Smooth muscle cell (in vitro differentiated cells): ENCODE measurements at regions not wholly inside any gene's neighbourhood (a gene's known extent, or its start where the extent isn't known, plus 50 kb on each side); places are given as distances from the start of the nearest gene placed in this dataset.

ENCODE experiments used
- DNase-seq: peaks from one replicate; lab custom pipeline; 2025; ENCODE audit not compliant: unreplicated experiment; lab: John Stamatoyannopoulos, UW
- H2AFZ ChIP-seq: fragments of 200-600 bp; sonication (generic); 2 replicates; pipeline ENCODE4 v1.6.0; 2016; ENCODE audit warnings: antibody characterized with exemption, low read depth, mild to moderate bottlenecking
- H3F3A ChIP-seq: fragments of 200-600 bp; sonication (generic); 2 replicates; pipeline ENCODE4 v1.6.0; 2017; ENCODE audit warnings: antibody characterized with exemption, low read depth
- H3K27ac ChIP-seq: fragments of 200-600 bp; sonication (generic); 2 replicates; pipeline ENCODE4 v1.5.1; 2016; ENCODE audit warnings: low read depth, mild to moderate bottlenecking
- H3K27me3 ChIP-seq: fragments of 200-600 bp; sonication (generic); 2 replicates; pipeline ENCODE4 v1.6.1; 2016; ENCODE audit warnings: low read depth, mild to moderate bottlenecking
- H3K36me3 ChIP-seq: fragments of 200-600 bp; sonication (generic); 2 replicates; pipeline ENCODE4 v1.5.1; 2016; ENCODE audit warnings: low read depth
- H3K4me1 ChIP-seq: fragments of 200-600 bp; sonication (generic); 2 replicates; pipeline ENCODE4 v1.5.1; 2016; ENCODE audit warnings: low read depth
- H3K4me2 ChIP-seq: fragments of 200-600 bp; sonication (generic); 2 replicates; pipeline ENCODE4 v1.6.0; 2016; ENCODE audit warnings: mild to moderate bottlenecking
- H3K4me3 ChIP-seq: fragments of 200-600 bp; sonication (generic); 2 replicates; pipeline ENCODE4 v1.5.1; 2016; ENCODE audit warnings: mild to moderate bottlenecking
- H3K79me2 ChIP-seq: fragments of 200-600 bp; sonication (generic); 2 replicates; pipeline ENCODE4 v1.6.0; 2016; ENCODE audit warnings: low read depth, mild to moderate bottlenecking
- H3K9ac ChIP-seq: fragments of 200-600 bp; sonication (generic); 2 replicates; pipeline ENCODE4 v1.6.0; 2016; ENCODE audit warnings: low read depth
- H3K9me3 ChIP-seq: fragments of 200-600 bp; sonication (generic); replicated peaks from 2 replicates; pipeline ENCODE4 v1.5.1; 2016; ENCODE audit warnings: low read depth
- H4K20me1 ChIP-seq: fragments of 200-600 bp; sonication (generic); 2 replicates; pipeline ENCODE4 v1.6.0; 2016; ENCODE audit warnings: low read depth
- CTCF ChIP-seq: fragments of 200-600 bp; sonication (generic); IDR thresholded peaks from 2 replicates; pipeline ENCODE4 v1.5.1; 2017; ENCODE audit warnings: borderline replicate concordance, mild to moderate bottlenecking, antibody characterized with exemption; ENCODE audit not compliant: insufficient read depth, poor library complexity, severe bottlenecking
- WGBS: methylation state at CpG from one replicate; pipeline ENCODE4 v1.1.7; 2016; ENCODE audit warnings: low lambda C conversion rate; 5-methylcytosine and 5-hydroxymethylcytosine counted together

- Histone ChIP-seq H3K36me3 (no peaks in the 10 kb centered on the region), H3K4me2 (no peak overlapping the region), H4K20me1 (no peaks in the 10 kb centered on the region), H2AFZ (no peak overlapping the region), H3K79me2 (no peaks in the 10 kb centered on the region), H3K27ac (no peak overlapping the region), H3K27me3 (no peaks in the 10 kb centered on the region), H3F3A (no peaks in the 10 kb centered on the region), H3K4me3 (no peak overlapping the region), H3K4me1 (peaks cover 1% of the 10 kb centered on the region), H3K9me3 (no peaks in the 10 kb centered on the region), H3K9ac (no peak overlapping the region)
- no peak for DNase-seq
- no peak for TF ChIP-seq CTCF
Measured at GRCh38 chr4:136017556-136017955, 1514.7 kb downstream of the PCDH18 start.

GRCh38 chr4:136012220-136012619 lies 1520.1 kb downstream of the PCDH18 start:
- Histone ChIP-seq H3K4me3 (no peak overlapping the region), H4K20me1 (no peaks in the 10 kb centered on the region), H3K9me3 (no peaks in the 10 kb centered on the region), H3K27me3 (no peaks in the 10 kb centered on the region), H3K79me2 (no peaks in the 10 kb centered on the region), H2AFZ (peak overlapping the region; percentile 51), H3K4me1 (peaks cover 8% of the 10 kb centered on the region), H3F3A (no peaks in the 10 kb centered on the region), H3K9ac (no peak overlapping the region), H3K27ac (no peak overlapping the region), H3K4me2 (no peak overlapping the region), H3K36me3 (no peaks in the 10 kb centered on the region)
- WGBS = 16% methylated on average over 1 of the region's 1 CpG
- no peak for TF ChIP-seq CTCF
- DNase-seq = no peak

- DNase-seq = no peak
- Histone ChIP-seq H4K20me1 (no peaks in the 10 kb centered on the region), H3K9ac (no peak overlapping the region), H3K4me3 (no peak overlapping the region), H3K79me2 (no peaks in the 10 kb centered on the region), H3K4me2 (no peak overlapping the region), H2AFZ (no peak overlapping the region), H3K27ac (no peak overlapping the region), H3K36me3 (no peaks in the 10 kb centered on the region), H3K4me1 (peaks cover 8% of the 10 kb centered on the region), H3K27me3 (no peaks in the 10 kb centered on the region), H3K9me3 (no peaks in the 10 kb centered on the region), H3F3A (no peaks in the 10 kb centered on the region)
- TF ChIP-seq CTCF = no peak
- WGBS = 80% methylated on average over 6 of the region's 6 CpGs
Measured at GRCh38 chr4:136009258-136009832, 1522.9 kb downstream of the PCDH18 start.

GRCh38 chr4:136007991-136008390 lies 1524.3 kb downstream of the PCDH18 start:
- Histone ChIP-seq H3K9ac (no peak overlapping the region), H3K4me2 (no peak overlapping the region), H3K79me2 (no peaks in the 10 kb centered on the region), H2AFZ (no peak overlapping the region), H3K27me3 (no peaks in the 10 kb centered on the region), H3K4me3 (no peak overlapping the region), H3K4me1 (peaks cover 8% of the 10 kb centered on the region), H3F3A (no peaks in the 10 kb centered on the region), H3K36me3 (no peaks in the 10 kb centered on the region), H3K9me3 (no peaks in the 10 kb centered on the region), H3K27ac (no peak overlapping the region), H4K20me1 (no peaks in the 10 kb centered on the region)
- WGBS = 66% methylated on average over 4 of the region's 4 CpGs
- no peak for DNase-seq
- TF ChIP-seq CTCF = no peak
